ENCODE measurements at regions not wholly inside any gene's neighbourhood (a gene's known extent, or its start where the extent isn't known, plus 50 kb on each side); places are given as distances from the start of the nearest gene placed in this dataset.

GRCh38 chr5:120151181-120151580, 312.9 kb upstream of the PRR16 start:
- no peak overlapping the region for H3K4me3 ChIP-seq (ENCODE audit: low read depth in 1 of 2, low read length in 2 of 2)
- no peaks in the 10 kb centered on the region for H3K4me1 ChIP-seq (ENCODE audit: control insufficient read depth in 1 of 2, insufficient read depth in 2 of 2, low read length in 2 of 2)
- H3K36me3 ChIP-seq (ENCODE audit: control insufficient read depth in 1 of 2, insufficient read depth in 2 of 2, low read length in 2 of 2) = no peaks in the 10 kb centered on the region
- H3K9ac ChIP-seq (ENCODE audit: low read depth in 1 of 2, low read length in 2 of 2) = no peak overlapping the region
- H3K9me3 ChIP-seq (ENCODE audit: control insufficient read depth in 1 of 2, low read length in 2 of 2) = peaks cover 0 to 2% of the 10 kb centered on the region in 2 donors
- H3K27ac ChIP-seq (ENCODE audit: low read depth, low read length) = no peak overlapping the region
- H3K27me3 ChIP-seq (ENCODE audit: control insufficient read depth in 1 of 2, insufficient read depth in 2 of 2, low read length in 2 of 2) = no peaks in the 10 kb centered on the region

- H3K9me3 ChIP-seq (ENCODE audit: control insufficient read depth in 1 of 2, low read length in 2 of 2) = no peaks in the 10 kb centered on the region
- no peaks in the 10 kb centered on the region for H3K4me1 ChIP-seq (ENCODE audit: control insufficient read depth in 1 of 2, insufficient read depth in 2 of 2, low read length in 2 of 2)
- H3K36me3 ChIP-seq (ENCODE audit: control insufficient read depth in 1 of 2, insufficient read depth in 2 of 2, low read length in 2 of 2) = no peaks in the 10 kb centered on the region
- H3K9ac ChIP-seq (ENCODE audit: low read depth in 1 of 2, low read length in 2 of 2) = no peak overlapping the region
- H3K27me3 ChIP-seq (ENCODE audit: control insufficient read depth in 1 of 2, insufficient read depth in 2 of 2, low read length in 2 of 2) = no peaks in the 10 kb centered on the region
- no peak overlapping the region for H3K27ac ChIP-seq (ENCODE audit: low read depth, low read length)
- no peak overlapping the region for H3K4me3 ChIP-seq (ENCODE audit: low read depth in 1 of 2, low read length in 2 of 2)
Measured at GRCh38 chr5:120151825-120152224, 312.3 kb upstream of the PRR16 start.

- H3K9me3 ChIP-seq (ENCODE audit: control insufficient read depth in 1 of 2, low read length in 2 of 2) = no peaks in the 10 kb centered on the region
- H3K36me3 ChIP-seq (ENCODE audit: control insufficient read depth in 1 of 2, insufficient read depth in 2 of 2, low read length in 2 of 2) = no peaks in the 10 kb centered on the region
- no peak overlapping the region for H3K4me3 ChIP-seq (ENCODE audit: low read depth in 1 of 2, low read length in 2 of 2)
- no peak overlapping the region for H3K27ac ChIP-seq (ENCODE audit: low read depth, low read length)
- no peaks in the 10 kb centered on the region for H3K4me1 ChIP-seq (ENCODE audit: control insufficient read depth in 1 of 2, insufficient read depth in 2 of 2, low read length in 2 of 2)
- H3K9ac ChIP-seq (ENCODE audit: low read depth in 1 of 2, low read length in 2 of 2) = no peak overlapping the region
- H3K27me3 ChIP-seq (ENCODE audit: control insufficient read depth in 1 of 2, insufficient read depth in 2 of 2, low read length in 2 of 2) = no peaks in the 10 kb centered on the region
Measured at GRCh38 chr5:120152472-120152871, 311.6 kb upstream of the PRR16 start.

- Histone ChIP-seq H3K27ac (ENCODE audit: low read depth, low read length) (no peak overlapping the region), H3K27me3 (ENCODE audit: control insufficient read depth in 1 of 2, insufficient read depth in 2 of 2, low read length in 2 of 2) (no peaks in the 10 kb centered on the region), H3K9me3 (ENCODE audit: control insufficient read depth in 1 of 2, low read length in 2 of 2) (no peaks in the 10 kb centered on the region), H3K4me3 (ENCODE audit: low read depth in 1 of 2, low read length in 2 of 2) (no peak overlapping the region), H3K4me1 (ENCODE audit: control insufficient read depth in 1 of 2, insufficient read depth in 2 of 2, low read length in 2 of 2) (no peaks in the 10 kb centered on the region), H3K36me3 (ENCODE audit: control insufficient read depth in 1 of 2, insufficient read depth in 2 of 2, low read length in 2 of 2) (no peaks in the 10 kb centered on the region), H3K9ac (ENCODE audit: low read depth in 1 of 2, low read length in 2 of 2) (no peak overlapping the region)
Measured at GRCh38 chr5:120152931-120153330, 311.2 kb upstream of the PRR16 start.

GRCh38 chr5:120153551-120153950, 310.5 kb upstream of the PRR16 start:
- Histone ChIP-seq H3K9me3 (ENCODE audit: control insufficient read depth in 1 of 2, low read length in 2 of 2) (no peaks in the 10 kb centered on the region), H3K4me1 (ENCODE audit: control insufficient read depth in 1 of 2, insufficient read depth in 2 of 2, low read length in 2 of 2) (no peaks in the 10 kb centered on the region), H3K27me3 (ENCODE audit: control insufficient read depth in 1 of 2, insufficient read depth in 2 of 2, low read length in 2 of 2) (no peaks in the 10 kb centered on the region), H3K36me3 (ENCODE audit: control insufficient read depth in 1 of 2, insufficient read depth in 2 of 2, low read length in 2 of 2) (no peaks in the 10 kb centered on the region), H3K4me3 (ENCODE audit: low read depth in 1 of 2, low read length in 2 of 2) (no peak overlapping the region), H3K27ac (ENCODE audit: low read depth, low read length) (no peak overlapping the region), H3K9ac (ENCODE audit: low read depth in 1 of 2, low read length in 2 of 2) (no peak overlapping the region)

- H3K9ac ChIP-seq (ENCODE audit: low read depth in 1 of 2, low read length in 2 of 2) = no peak overlapping the region
- no peaks in the 10 kb centered on the region for H3K27me3 ChIP-seq (ENCODE audit: control insufficient read depth in 1 of 2, insufficient read depth in 2 of 2, low read length in 2 of 2)
- no peaks in the 10 kb centered on the region for H3K9me3 ChIP-seq (ENCODE audit: control insufficient read depth in 1 of 2, low read length in 2 of 2)
- no peak overlapping the region for H3K27ac ChIP-seq (ENCODE audit: low read depth, low read length)
- no peaks in the 10 kb centered on the region for H3K4me1 ChIP-seq (ENCODE audit: control insufficient read depth in 1 of 2, insufficient read depth in 2 of 2, low read length in 2 of 2)
- no peaks in the 10 kb centered on the region for H3K36me3 ChIP-seq (ENCODE audit: control insufficient read depth in 1 of 2, insufficient read depth in 2 of 2, low read length in 2 of 2)
- no peak overlapping the region for H3K4me3 ChIP-seq (ENCODE audit: low read depth in 1 of 2, low read length in 2 of 2)
Measured at GRCh38 chr5:120155873-120156272, 308.2 kb upstream of the PRR16 start.

GRCh38 chr5:120158211-120158610, 305.9 kb upstream of the PRR16 start:
- no peak overlapping the region for H3K27ac ChIP-seq (ENCODE audit: low read depth, low read length)
- no peak overlapping the region for H3K9ac ChIP-seq (ENCODE audit: low read depth in 1 of 2, low read length in 2 of 2)
- H3K27me3 ChIP-seq (ENCODE audit: control insufficient read depth in 1 of 2, insufficient read depth in 2 of 2, low read length in 2 of 2) = no peaks in the 10 kb centered on the region
- no peak overlapping the region for H3K4me3 ChIP-seq (ENCODE audit: low read depth in 1 of 2, low read length in 2 of 2)
- H3K4me1 ChIP-seq (ENCODE audit: control insufficient read depth in 1 of 2, insufficient read depth in 2 of 2, low read length in 2 of 2) = no peaks in the 10 kb centered on the region
- H3K36me3 ChIP-seq (ENCODE audit: control insufficient read depth in 1 of 2, insufficient read depth in 2 of 2, low read length in 2 of 2) = no peaks in the 10 kb centered on the region
- no peaks in the 10 kb centered on the region for H3K9me3 ChIP-seq (ENCODE audit: control insufficient read depth in 1 of 2, low read length in 2 of 2)

- Histone ChIP-seq H3K36me3 (ENCODE audit: control insufficient read depth in 1 of 2, insufficient read depth in 2 of 2, low read length in 2 of 2) (no peaks in the 10 kb centered on the region), H3K9me3 (ENCODE audit: control insufficient read depth in 1 of 2, low read length in 2 of 2) (no peaks in the 10 kb centered on the region), H3K9ac (ENCODE audit: low read depth in 1 of 2, low read length in 2 of 2) (no peak overlapping the region), H3K27me3 (ENCODE audit: control insufficient read depth in 1 of 2, insufficient read depth in 2 of 2, low read length in 2 of 2) (no peaks in the 10 kb centered on the region), H3K4me1 (ENCODE audit: control insufficient read depth in 1 of 2, insufficient read depth in 2 of 2, low read length in 2 of 2) (no peaks in the 10 kb centered on the region), H3K4me3 (ENCODE audit: low read depth in 1 of 2, low read length in 2 of 2) (no peak overlapping the region), H3K27ac (ENCODE audit: low read depth, low read length) (no peak overlapping the region)
Measured at GRCh38 chr5:120159155-120159554, 304.9 kb upstream of the PRR16 start.

GRCh38 chr5:120160124-120160895, 303.8 kb upstream of the PRR16 start:
- Histone ChIP-seq H3K9me3 (ENCODE audit: control insufficient read depth in 1 of 2, low read length in 2 of 2) (no peaks in the 10 kb centered on the region), H3K36me3 (ENCODE audit: control insufficient read depth in 1 of 2, insufficient read depth in 2 of 2, low read length in 2 of 2) (no peaks in the 10 kb centered on the region), H3K4me3 (ENCODE audit: low read depth in 1 of 2, low read length in 2 of 2) (no peak overlapping the region), H3K27ac (ENCODE audit: low read depth, low read length) (no peak overlapping the region), H3K4me1 (ENCODE audit: control insufficient read depth in 1 of 2, insufficient read depth in 2 of 2, low read length in 2 of 2) (no peaks in the 10 kb centered on the region), H3K27me3 (ENCODE audit: control insufficient read depth in 1 of 2, insufficient read depth in 2 of 2, low read length in 2 of 2) (no peaks in the 10 kb centered on the region), H3K9ac (ENCODE audit: low read depth in 1 of 2, low read length in 2 of 2) (no peak overlapping the region)

GRCh38 chr5:120162321-120162720, 301.8 kb upstream of the PRR16 start:
- H3K4me1 ChIP-seq (ENCODE audit: control insufficient read depth in 1 of 2, insufficient read depth in 2 of 2, low read length in 2 of 2) = no peaks in the 10 kb centered on the region
- H3K36me3 ChIP-seq (ENCODE audit: control insufficient read depth in 1 of 2, insufficient read depth in 2 of 2, low read length in 2 of 2) = no peaks in the 10 kb centered on the region

More at GRCh38 chr5:120162321-120162720, 301.8 kb upstream of the PRR16 start:
- Histone ChIP-seq H3K27ac (ENCODE audit: low read depth, low read length) (no peak overlapping the region), H3K27me3 (ENCODE audit: control insufficient read depth in 1 of 2, insufficient read depth in 2 of 2, low read length in 2 of 2) (no peaks in the 10 kb centered on the region), H3K9me3 (ENCODE audit: control insufficient read depth in 1 of 2, low read length in 2 of 2) (no peaks in the 10 kb centered on the region), H3K4me3 (ENCODE audit: low read depth in 1 of 2, low read length in 2 of 2) (no peak overlapping the region), H3K9ac (ENCODE audit: low read depth in 1 of 2, low read length in 2 of 2) (no peak overlapping the region)
